ENCODE measurements at regions not wholly inside any gene's neighbourhood (a gene's known extent, or its start where the extent isn't known, plus 50 kb on each side); places are given as distances from the start of the nearest gene placed in this dataset.
"Not testable (repeated sequence)": the region's sequence is repeated elsewhere in the genome, so short reads cannot be mapped to it uniquely, and the experiment has no call there.

GRCh38 chr5:164148292-164148691 is 642.9 kb downstream of the MAT2B start:
- intact Hi-C loops (cut with DNase I; ENCODE audit: low total_unique reads): no loop called here
- no peak overlapping the region for H3K27ac ChIP-seq
- H3K4me1 ChIP-seq: no peaks in the 10 kb centered on the region
- WGBS, 5 donors: 62 to 76% (median 70%) methylated on average over 4 of the region's 4 CpGs
- H3K27me3 ChIP-seq (replicated peaks in 1 of 7): no peaks in the 10 kb centered on the region
- H3K4me3 ChIP-seq: no peak overlapping the region
- DNase-seq: no peak
- H3K9me3 ChIP-seq: peaks cover 0 to 9% (median 2%) of the 10 kb centered on the region in 8 donors
- TF ChIP-seq POLR2AphosphoS5 (IDR thresholded peaks at IDR 0.05): no peak
- TF ChIP-seq POLR2A (IDR thresholded peaks at IDR 0.05): no peak
- no peak for TF ChIP-seq CTCF (IDR thresholded peaks at IDR 0.05 in 8 of 11, conservative IDR thresholded peaks at IDR 0.05 in 3 of 11)
- H3K36me3 ChIP-seq: no peaks in the 10 kb centered on the region

GRCh38 chr5:164152539-164152938 is 647.1 kb downstream of the MAT2B start:
- 81 to 93% (median 85%) methylated on average over 1 of the region's 1 CpG for WGBS, 5 donors
- H3K4me3 ChIP-seq; H3K27ac ChIP-seq; DNase-seq; H3K36me3 ChIP-seq; intact Hi-C loops (cut with DNase I; ENCODE audit: low total_unique reads); H3K4me1 ChIP-seq; H3K9me3 ChIP-seq; H3K27me3 ChIP-seq (replicated peaks in 1 of 7): not testable (repeated sequence)

- Histone ChIP-seq H3K27ac (no peak overlapping the region), H3K27me3 (replicated peaks in 1 of 7) (no peaks in the 10 kb centered on the region), H3K4me3 (no peak overlapping the region), H3K9me3 (peaks cover 0 to 9% (median 2%) of the 10 kb centered on the region in 8 donors), H3K4me1 (no peaks in the 10 kb centered on the region), H3K36me3 (no peaks in the 10 kb centered on the region)
- DNase-seq: no peak
- intact Hi-C loops (cut with DNase I; ENCODE audit: low total_unique reads): no loop called here
- 57 to 67% (median 61%) methylated on average over 4 of the region's 4 CpGs for WGBS, 5 donors
- TF ChIP-seq POLR2A (IDR thresholded peaks at IDR 0.05) (no peak), CTCF (IDR thresholded peaks at IDR 0.05 in 8 of 11, conservative IDR thresholded peaks at IDR 0.05 in 3 of 11) (no peak), POLR2AphosphoS5 (IDR thresholded peaks at IDR 0.05) (no peak)
Observed at GRCh38 chr5:164153469-164154172, 648.2 kb downstream of the MAT2B start.

- intact Hi-C loops (cut with DNase I; ENCODE audit: low total_unique reads): no loop called here
- no peak overlapping the region for H3K27ac ChIP-seq
- H3K9me3 ChIP-seq: no peaks in the 10 kb centered on the region
- 79 to 87% (median 84%) methylated on average over 5 of the region's 5 CpGs for WGBS, 5 donors
- no peak for TF ChIP-seq POLR2AphosphoS5 (IDR thresholded peaks at IDR 0.05)
- TF ChIP-seq CTCF (IDR thresholded peaks at IDR 0.05 in 8 of 11, conservative IDR thresholded peaks at IDR 0.05 in 3 of 11): no peak
- TF ChIP-seq POLR2A (IDR thresholded peaks at IDR 0.05): no peak
- H3K4me1 ChIP-seq: no peaks in the 10 kb centered on the region
- DNase-seq: no peak
- no peaks in the 10 kb centered on the region for H3K36me3 ChIP-seq
- no peak overlapping the region for H3K4me3 ChIP-seq
- H3K27me3 ChIP-seq (replicated peaks in 1 of 7): no peaks in the 10 kb centered on the region
Observed at GRCh38 chr5:164170814-164171213, 665.4 kb downstream of the MAT2B start.
